B cell (primary cell): ENCODE measurements at regions not wholly inside any gene's neighbourhood (a gene's known extent, or its start where the extent isn't known, plus 50 kb on each side); places are given as distances from the start of the nearest gene placed in this dataset.

ENCODE experiments used
- ATAC-seq: fragments of 200-7000 bp; cut with Tn5 transposase; one replicate; pipeline ENCODE4 v1.10.0; 2021; ENCODE audit warnings: low read depth, mild to moderate bottlenecking, moderate number of reproducible peaks, moderate library complexity
- CTCF ChIA-PET: fragments of 350-600 bp; sonication (Branson Sonifier 250); formaldehyde crosslinking; loops from one replicate; lab custom pipeline; 2021; ENCODE audit warnings: antibody characterized with exemption, inconsistent platforms; lab: Charles Lee
- POLR2A ChIA-PET: fragments of 350-600 bp; sonication (Branson Sonifier 250); formaldehyde crosslinking; loops from one replicate; lab custom pipeline; 2021; ENCODE audit warnings: antibody characterized with exemption; lab: Charles Lee
- DNase-seq: peaks from one replicate; pipeline ENCODE4 v3.0.0; 2013
- H2AFZ ChIP-seq: 2 replicates; pipeline ENCODE4 v1.6.1; 2012; ENCODE audit warnings: mild to moderate bottlenecking, low read depth, low read length; ENCODE audit not compliant: insufficient read depth, poor library complexity, severe bottlenecking
- H3K27ac ChIP-seq, 2 donors: 1 replicate in 1 of 2; 2 replicates in 1 of 2; pipeline ENCODE4 v1.5.1; 2012 to 2013; ENCODE audit warnings: low read length in 2 of 2, mild to moderate bottlenecking in 2 of 2, moderate library complexity in 1 of 2
- H3K27me3 ChIP-seq, 4 experiments: fragments of 200-600 bp in 1 of 4; sonication (generic) in 1 of 4; replicated peaks in 1 of 4; 1 replicate in 2 of 4; 2 replicates in 2 of 4; pipeline versions ENCODE4 v1.6.1 to v1.7.0; 2013 to 2016; ENCODE audit warnings: low read length in 3 of 4, mild to moderate bottlenecking in 2 of 4, mixed read lengths in 1 of 4, moderate library complexity in 1 of 4; ENCODE audit not compliant: insufficient read depth in 4 of 4, control insufficient read depth in 3 of 4; ENCODE audit errors: control extremely low read depth in 1 of 4
- H3K36me3 ChIP-seq, 2 experiments: replicated peaks in 1 of 2; 1 replicate in 1 of 2; 2 replicates in 1 of 2; pipeline versions ENCODE4 v1.6.1 to v1.7.1; 2013; ENCODE audit warnings: low read length in 1 of 2; ENCODE audit not compliant: insufficient read depth in 2 of 2, control insufficient read depth in 1 of 2; ENCODE audit errors: control extremely low read depth in 1 of 2, extremely low read depth in 1 of 2
- H3K4me1 ChIP-seq, 2 donors: fragments of 200-600 bp in 1 of 2; sonication (generic) in 1 of 2; 1 replicate in 1 of 2; 2 replicates in 1 of 2; pipeline versions ENCODE4 v1.5.1 to v1.6.1; 2013 to 2017; ENCODE audit warnings: low read length in 2 of 2; ENCODE audit not compliant: control insufficient read depth in 2 of 2, insufficient read depth in 2 of 2
- H3K4me2 ChIP-seq: replicated peaks from 2 replicates; pipeline ENCODE3; 2012; ENCODE audit warnings: mild to moderate bottlenecking, low read depth, low read length; ENCODE audit not compliant: poor library complexity, severe bottlenecking
- H3K4me3 ChIP-seq, 5 experiments: fragments of 200-600 bp in 1 of 5; sonication (generic) in 1 of 5; 1 replicate in 3 of 5; 2 replicates in 2 of 5; pipeline versions ENCODE4 v1.5.1 to v1.7.0; 2011 to 2016; ENCODE audit warnings: low read length in 4 of 5, mild to moderate bottlenecking in 4 of 5, low read depth in 2 of 5, control low read depth in 1 of 5, moderate library complexity in 1 of 5; ENCODE audit not compliant: insufficient read depth in 1 of 5; ENCODE audit errors: control extremely low read depth in 1 of 5, extremely low read depth in 1 of 5
- H3K79me2 ChIP-seq: fragments of 200-600 bp; sonication (generic); one replicate; pipeline ENCODE4 v1.6.0; 2016; ENCODE audit warnings: low read length; ENCODE audit not compliant: control insufficient read depth, insufficient read depth
- H3K9ac ChIP-seq: fragments of 200-600 bp; sonication (generic); 2 replicates; pipeline ENCODE4 v1.6.1; 2017; ENCODE audit warnings: mild to moderate bottlenecking, low read length, moderate library complexity
- H3K9me3 ChIP-seq, 3 donors: one replicate each; pipeline versions ENCODE4 v1.6.1 to v1.7.1; 2013; ENCODE audit warnings: low read length in 2 of 3; ENCODE audit not compliant: control insufficient read depth in 2 of 3, insufficient read depth in 1 of 3; ENCODE audit errors: control extremely low read depth in 1 of 3
- H4K20me1 ChIP-seq: 2 replicates; pipeline ENCODE4 v1.6.0; 2012; ENCODE audit warnings: mild to moderate bottlenecking, low read length; ENCODE audit not compliant: insufficient read depth, control insufficient read depth, poor library complexity, severe bottlenecking
- H3K27ac Mint-ChIP-seq: one replicate; pipeline ENCODE4 v1.8.0; 2021; ENCODE audit warnings: mixed read lengths
- H3K27me3 Mint-ChIP-seq: one replicate; pipeline ENCODE4 v1.8.0; 2021; ENCODE audit warnings: mixed read lengths
- H3K4me1 Mint-ChIP-seq: one replicate; pipeline ENCODE4 v1.8.0; 2021; ENCODE audit warnings: mixed read lengths
- H3K4me3 Mint-ChIP-seq: one replicate; pipeline ENCODE4 v1.8.0; 2021; ENCODE audit warnings: mixed read lengths
- H3K9me3 Mint-ChIP-seq: one replicate; pipeline ENCODE4 v1.8.0; 2022; ENCODE audit warnings: mixed read lengths; ENCODE audit not compliant: insufficient read depth
- EZH2 ChIP-seq: IDR thresholded peaks from 2 replicates; pipeline ENCODE4 v1.6.1; 2012; ENCODE audit warnings: borderline replicate concordance, low read depth, mild to moderate bottlenecking, moderate library complexity, low read length; ENCODE audit not compliant: insufficient read depth, poor library complexity, severe bottlenecking
- WGBS: methylation state at CpG from one replicate; pipeline ENCODE4 v1.1.5; 2013; ENCODE audit warnings: missing lambda C conversion rate; ENCODE audit not compliant: insufficient coverage; 5-methylcytosine and 5-hydroxymethylcytosine counted together
- intact Hi-C: fragments of 100-400 bp; cut with micrococcal nuclease; formaldehyde crosslinking; loops from one replicate; pipeline ENCODE4 v1.10.0; 2022
- TF ChIP-seq, protein P1 (sequence below): fragments of 200-600 bp; IDR thresholded peaks from one replicate; pipeline ENCODE4 v1.8.0; 2022; ENCODE audit warnings: antibody characterized with exemption, mild to moderate bottlenecking

DNA sequence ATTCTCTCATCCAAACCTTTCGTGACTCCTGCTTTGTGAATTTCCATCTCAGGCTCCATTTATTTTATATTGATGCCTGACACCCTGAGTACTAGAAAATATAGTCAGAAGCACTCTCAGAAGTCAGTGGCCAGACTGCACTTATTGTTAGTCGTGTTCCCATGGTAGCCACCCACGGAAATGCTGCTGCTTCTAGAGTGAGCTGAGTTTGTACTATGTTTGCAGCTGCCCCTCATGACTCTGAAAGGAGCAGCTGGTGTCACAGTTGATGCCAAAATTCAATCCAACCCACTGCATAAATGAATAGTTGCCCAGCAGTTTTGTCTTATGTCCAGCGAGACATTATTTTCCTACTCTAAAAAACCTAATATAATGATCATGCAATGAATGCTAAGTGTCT lies 265.2 kb upstream of the SPHKAP start:
- Mint-ChIP-seq H3K27ac (no peak overlapping the region), H3K4me3 (no peak overlapping the region), H3K4me1 (no peaks in the 10 kb centered on the region), H3K9me3 (peaks cover 6% of the 10 kb centered on the region), H3K27me3 (no peaks in the 10 kb centered on the region)
- Histone ChIP-seq H3K36me3 (no peaks in the 10 kb centered on the region), H3K9ac (no peak overlapping the region), H2AFZ (no peak overlapping the region), H3K79me2 (no peaks in the 10 kb centered on the region), H4K20me1 (no peaks in the 10 kb centered on the region), H3K9me3 (no peaks in the 10 kb centered on the region), H3K4me2 (no peak overlapping the region), H3K27ac (no peak overlapping the region), H3K4me1 (no peaks in the 10 kb centered on the region), H3K27me3 (no peaks in the 10 kb centered on the region), H3K4me3 (no peak overlapping the region)
- 72% methylated on average over 3 of the region's 4 CpGs for WGBS
- POLR2A ChIA-PET: no interaction called here
- intact Hi-C loops: no loop called here
- DNase-seq (no peak), ATAC-seq (no peak)
- no peak for TF ChIP-seq EZH2
- TF ChIP-seq, protein P1, sequence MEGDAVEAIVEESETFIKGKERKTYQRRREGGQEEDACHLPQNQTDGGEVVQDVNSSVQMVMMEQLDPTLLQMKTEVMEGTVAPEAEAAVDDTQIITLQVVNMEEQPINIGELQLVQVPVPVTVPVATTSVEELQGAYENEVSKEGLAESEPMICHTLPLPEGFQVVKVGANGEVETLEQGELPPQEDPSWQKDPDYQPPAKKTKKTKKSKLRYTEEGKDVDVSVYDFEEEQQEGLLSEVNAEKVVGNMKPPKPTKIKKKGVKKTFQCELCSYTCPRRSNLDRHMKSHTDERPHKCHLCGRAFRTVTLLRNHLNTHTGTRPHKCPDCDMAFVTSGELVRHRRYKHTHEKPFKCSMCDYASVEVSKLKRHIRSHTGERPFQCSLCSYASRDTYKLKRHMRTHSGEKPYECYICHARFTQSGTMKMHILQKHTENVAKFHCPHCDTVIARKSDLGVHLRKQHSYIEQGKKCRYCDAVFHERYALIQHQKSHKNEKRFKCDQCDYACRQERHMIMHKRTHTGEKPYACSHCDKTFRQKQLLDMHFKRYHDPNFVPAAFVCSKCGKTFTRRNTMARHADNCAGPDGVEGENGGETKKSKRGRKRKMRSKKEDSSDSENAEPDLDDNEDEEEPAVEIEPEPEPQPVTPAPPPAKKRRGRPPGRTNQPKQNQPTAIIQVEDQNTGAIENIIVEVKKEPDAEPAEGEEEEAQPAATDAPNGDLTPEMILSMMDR: no peak
- CTCF ChIA-PET: no interaction called here

DNA sequence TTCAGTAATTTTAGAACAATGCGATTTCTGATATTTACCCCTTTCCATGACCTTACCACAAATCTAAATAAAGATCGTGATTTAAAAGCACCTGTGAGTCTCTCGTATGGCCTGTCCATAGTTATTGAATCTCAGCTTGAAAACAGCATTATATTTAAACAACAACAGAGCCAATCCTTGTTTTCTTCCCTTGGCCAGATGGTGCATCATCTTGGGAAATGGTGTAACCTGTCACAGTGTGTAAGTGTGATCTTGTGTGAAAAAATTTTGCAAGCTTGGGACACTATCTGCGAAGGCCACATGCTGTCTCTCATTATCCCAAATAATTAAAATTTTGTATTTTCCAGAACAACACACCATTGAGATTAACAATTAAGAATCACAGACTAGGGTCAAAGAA lies 262.7 kb upstream of the SPHKAP start:
- Histone ChIP-seq H3K4me2 (no peak overlapping the region), H3K9ac (no peak overlapping the region), H3K9me3 (no peaks in the 10 kb centered on the region), H4K20me1 (no peaks in the 10 kb centered on the region), H3K79me2 (no peaks in the 10 kb centered on the region), H3K4me1 (no peaks in the 10 kb centered on the region), H3K27me3 (no peaks in the 10 kb centered on the region), H3K27ac (no peak overlapping the region), H3K4me3 (no peak overlapping the region), H2AFZ (no peak overlapping the region), H3K36me3 (no peaks in the 10 kb centered on the region)
- POLR2A ChIA-PET: no interaction called here
- CTCF ChIA-PET: no interaction called here
- Mint-ChIP-seq H3K27me3 (no peaks in the 10 kb centered on the region), H3K4me1 (no peaks in the 10 kb centered on the region), H3K9me3 (peaks cover 6% of the 10 kb centered on the region), H3K27ac (no peak overlapping the region), H3K4me3 (no peak overlapping the region)
- intact Hi-C loops: no loop called here
- no peak for DNase-seq
- TF ChIP-seq, protein P1: no peak
- TF ChIP-seq EZH2: no peak
- WGBS: no CpG with 5 or more reads among the region's 4 CpGs
- no peak for ATAC-seq
